A549 (cell line): ENCODE measurements at regions not wholly inside any gene's neighbourhood (a gene's known extent, or its start where the extent isn't known, plus 50 kb on each side); places are given as distances from the start of the nearest gene placed in this dataset.

Source experiments
- CHD4 ChIP-seq: fragments of 200-600 bp; sonication (generic); IDR thresholded peaks from 2 replicates; pipeline ENCODE4 v1.6.1; 2016; ENCODE audit warnings: antibody characterized with exemption, mild to moderate bottlenecking, borderline replicate concordance
- CTCF ChIP-seq: fragments of >200 bp; sonication (Bioruptor Twin); formaldehyde crosslinking; IDR thresholded peaks from 3 replicates; pipeline ENCODE4 v1.5.1; 2016
- HMGXB4 ChIP-seq: fragments of 250-450 bp; sonication (Bioruptor Pico); IDR thresholded peaks from 2 replicates; pipeline ENCODE4 v1.5.0; 2021; ENCODE audit warnings: mild to moderate bottlenecking, moderate library complexity, borderline replicate concordance
- JUNB ChIP-seq: fragments of >200 bp; sonication (Bioruptor Twin); formaldehyde crosslinking; IDR thresholded peaks from 2 replicates; pipeline ENCODE4 v1.6.1; 2016
- MAX ChIP-seq: IDR thresholded peaks from 2 replicates; pipeline ENCODE4 v1.6.1; 2012
- POLR2A ChIP-seq: IDR thresholded peaks from 2 replicates; pipeline ENCODE4 v1.6.1; 2012; ENCODE audit warnings: mild to moderate bottlenecking, low read length
- ZFP36 ChIP-seq: fragments of 450-650 bp; IDR thresholded peaks from 2 replicates; pipeline ENCODE4 v1.6.1; 2014; ENCODE audit warnings: borderline replicate concordance; ENCODE audit not compliant: partially characterized antibody
- ZSCAN20 ChIP-seq: fragments of 250-450 bp; sonication (Bioruptor Pico); IDR thresholded peaks from 2 replicates; pipeline ENCODE4 v1.8.0; 2022; ENCODE audit warnings: mild to moderate bottlenecking, moderate library complexity

GRCh38 chr1:220983877-220984635, 104.8 kb downstream of the HLX start:
- TF ChIP-seq CHD4 (no peak), JUNB (no peak), CTCF (no peak), ZSCAN20 (CRISPR knock-in tag) (no peak), ZFP36 (no peak), POLR2A (no peak), HMGXB4 (CRISPR knock-in tag) (no peak), MAX (no peak)
